ENCODE measurements at regions not wholly inside any gene's neighbourhood (a gene's known extent, or its start where the extent isn't known, plus 50 kb on each side); places are given as distances from the start of the nearest gene placed in this dataset.

DNA sequence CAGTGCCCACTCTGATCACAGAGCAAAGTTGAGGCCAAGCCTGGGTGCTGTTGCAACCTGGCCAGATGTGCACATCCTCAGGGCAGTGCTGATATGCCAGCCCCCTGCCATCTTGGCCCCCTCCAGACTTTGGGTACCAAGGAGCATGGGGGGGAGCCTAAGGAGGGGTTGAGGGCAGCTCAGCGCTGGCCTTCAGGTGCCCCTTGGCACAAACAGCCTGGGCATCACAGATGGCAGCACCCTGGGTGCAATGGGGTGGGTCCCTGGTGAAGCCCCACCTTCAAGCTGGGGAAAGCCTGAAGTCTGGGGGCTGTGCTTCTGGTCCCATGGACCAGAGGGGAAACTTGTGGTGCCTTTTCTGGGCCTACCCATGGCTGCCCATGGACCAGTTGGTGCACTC, 163.0 kb downstream of the FAM47A start:
- TF ChIP-seq RARB (CRISPR knock-in tag; IDR thresholded peaks at IDR 0.05) (no peak), ZFP30 (CRISPR knock-in tag; IDR thresholded peaks at IDR 0.05) (no peak)
